ENCODE measurements at regions not wholly inside any gene's neighbourhood (a gene's known extent, or its start where the extent isn't known, plus 50 kb on each side); places are given as distances from the start of the nearest gene placed in this dataset.

DNA sequence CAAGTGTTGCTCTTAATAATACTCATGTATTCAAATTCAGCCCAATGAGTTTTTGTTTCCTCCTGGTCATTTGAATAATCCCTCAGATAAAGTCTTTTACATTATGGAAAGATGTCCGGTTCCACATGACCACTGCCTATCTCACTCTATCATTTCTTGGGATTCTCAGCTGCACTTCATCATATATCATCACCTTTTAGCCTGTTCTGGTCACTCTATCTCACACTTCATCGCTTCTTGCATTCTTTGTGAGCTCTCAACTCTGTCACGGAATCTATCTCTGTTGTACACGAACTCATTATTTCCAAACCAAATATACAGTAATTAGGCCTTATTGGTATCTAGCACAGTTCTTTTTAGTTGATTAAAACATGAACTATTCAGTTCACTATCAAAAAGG lies 126.9 kb upstream of the HAND2 start:
- no peaks in the 10 kb centered on the region for H3K79me2 ChIP-seq (ENCODE audit: insufficient read depth, low read depth)
- H3K9ac ChIP-seq = no peak overlapping the region
- H3K4me3 ChIP-seq (IDR thresholded peaks at IDR 0.05; ENCODE audit: insufficient read depth, low read depth, low read length) = no peak overlapping the region

GRCh38 chr4:173652283-173652931 lies 122.4 kb upstream of the HAND2 start:
- no peak overlapping the region for H3K4me2 ChIP-seq
- TF ChIP-seq CTCF (conservative IDR thresholded peaks at IDR 0.05; ENCODE audit: low read depth, low read length) = no peak
- H4K20me1 ChIP-seq (ENCODE audit: insufficient read depth) = no peaks in the 10 kb centered on the region
- H3K4me1 ChIP-seq (ENCODE audit: low read depth, poor library complexity, severe bottlenecking) = no peaks in the 10 kb centered on the region
- H3K36me3 ChIP-seq (ENCODE audit: insufficient read depth) = no peaks in the 10 kb centered on the region
- H3K79me2 ChIP-seq (ENCODE audit: insufficient read depth, low read depth) = no peaks in the 10 kb centered on the region
- no peak overlapping the region for H3K9ac ChIP-seq
- H2AFZ ChIP-seq (ENCODE audit: low read depth) = no peak overlapping the region
- no peak overlapping the region for H3K4me3 ChIP-seq (IDR thresholded peaks at IDR 0.05; ENCODE audit: insufficient read depth, low read depth, low read length)
- no peaks in the 10 kb centered on the region for H3K27me3 ChIP-seq (ENCODE audit: insufficient read depth, low read depth)
- H3K27ac ChIP-seq = no peak overlapping the region

More for the DNA sequence above, 126.9 kb upstream of the HAND2 start:
- Histone ChIP-seq H4K20me1 (ENCODE audit: insufficient read depth) (no peaks in the 10 kb centered on the region), H3K36me3 (ENCODE audit: insufficient read depth) (no peaks in the 10 kb centered on the region), H3K4me2 (no peak overlapping the region), H3K27me3 (ENCODE audit: insufficient read depth, low read depth) (no peaks in the 10 kb centered on the region), H3K27ac (no peak overlapping the region), H3K4me1 (ENCODE audit: low read depth, poor library complexity, severe bottlenecking) (no peaks in the 10 kb centered on the region), H2AFZ (ENCODE audit: low read depth) (no peak overlapping the region)
- TF ChIP-seq CTCF (conservative IDR thresholded peaks at IDR 0.05; ENCODE audit: low read depth, low read length) = no peak

DNA sequence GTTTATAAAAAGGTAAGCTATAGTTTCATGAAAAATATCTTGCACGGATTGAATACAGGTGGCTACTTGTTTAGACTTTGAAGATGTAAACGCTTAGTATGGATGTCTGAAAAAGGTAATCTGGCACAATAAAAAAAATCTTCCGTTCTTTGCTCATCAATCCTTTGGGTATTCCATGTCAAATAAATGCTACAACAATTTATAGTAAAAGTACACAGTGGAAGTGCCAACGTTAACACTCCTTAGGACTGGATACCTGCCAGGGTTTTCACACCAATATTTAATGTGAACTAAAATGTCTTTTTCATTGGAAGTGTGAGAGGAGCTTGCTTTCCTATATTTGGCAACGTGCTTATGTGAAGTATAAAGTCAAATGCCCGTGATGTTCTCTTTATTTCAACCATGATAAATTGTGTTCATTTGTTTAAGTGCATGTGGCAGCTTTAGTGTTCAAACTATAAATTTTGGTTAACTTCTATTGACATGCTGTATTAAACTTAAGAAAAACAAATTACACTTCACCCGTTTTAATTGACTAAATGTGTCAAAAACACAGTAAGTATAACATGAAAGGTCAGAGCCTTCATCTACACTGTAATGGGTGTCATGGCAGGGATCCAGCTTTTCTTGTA lies 121.7 kb upstream of the HAND2 start:
- Histone ChIP-seq H3K4me2 (no peak overlapping the region), H3K27me3 (ENCODE audit: insufficient read depth, low read depth) (no peaks in the 10 kb centered on the region), H3K27ac (no peak overlapping the region), H3K4me1 (ENCODE audit: low read depth, poor library complexity, severe bottlenecking) (no peaks in the 10 kb centered on the region), H2AFZ (ENCODE audit: low read depth) (no peak overlapping the region), H3K36me3 (ENCODE audit: insufficient read depth) (no peaks in the 10 kb centered on the region), H3K79me2 (ENCODE audit: insufficient read depth, low read depth) (no peaks in the 10 kb centered on the region), H3K4me3 (IDR thresholded peaks at IDR 0.05; ENCODE audit: insufficient read depth, low read depth, low read length) (no peak overlapping the region), H3K9ac (no peak overlapping the region), H4K20me1 (ENCODE audit: insufficient read depth) (no peaks in the 10 kb centered on the region)
- TF ChIP-seq CTCF (conservative IDR thresholded peaks at IDR 0.05; ENCODE audit: low read depth, low read length) = no peak

GRCh38 chr4:173647902-173648301 lies 117.9 kb upstream of the HAND2 start:
- no peak overlapping the region for H3K4me2 ChIP-seq
- H3K79me2 ChIP-seq (ENCODE audit: insufficient read depth, low read depth) = no peaks in the 10 kb centered on the region
- no peaks in the 10 kb centered on the region for H3K36me3 ChIP-seq (ENCODE audit: insufficient read depth)
- H3K4me1 ChIP-seq (ENCODE audit: low read depth, poor library complexity, severe bottlenecking) = no peaks in the 10 kb centered on the region
- no peak overlapping the region for H3K4me3 ChIP-seq (IDR thresholded peaks at IDR 0.05; ENCODE audit: insufficient read depth, low read depth, low read length)
- no peaks in the 10 kb centered on the region for H4K20me1 ChIP-seq (ENCODE audit: insufficient read depth)
- no peak overlapping the region for H2AFZ ChIP-seq (ENCODE audit: low read depth)
- no peak overlapping the region for H3K9ac ChIP-seq
- no peak overlapping the region for H3K27ac ChIP-seq
- H3K27me3 ChIP-seq (ENCODE audit: insufficient read depth, low read depth) = no peaks in the 10 kb centered on the region
- TF ChIP-seq CTCF (conservative IDR thresholded peaks at IDR 0.05; ENCODE audit: low read depth, low read length) = no peak
